Neural progenitor cell (in vitro differentiated cells): ENCODE measurements at regions not wholly inside any gene's neighbourhood (a gene's known extent, or its start where the extent isn't known, plus 50 kb on each side); places are given as distances from the start of the nearest gene placed in this dataset.
A peak's percentile ranks its signal among the peaks of the same experiment; 100 is the strongest.

Experiments used
- DNase-seq: peaks from one replicate; pipeline ENCODE4 v3.0.0-alpha.2; 2016; ENCODE audit warnings: low spot score
- H2AFZ ChIP-seq: fragments of 200-600 bp; sonication (generic); replicated peaks from 2 replicates; pipeline ENCODE4 v1.6.1; 2016; ENCODE audit warnings: antibody characterized with exemption
- H3F3A ChIP-seq: fragments of 200-600 bp; sonication (generic); 2 replicates; pipeline ENCODE4 v1.6.1; 2016; ENCODE audit warnings: antibody characterized with exemption, low read depth
- H3K27ac ChIP-seq: fragments of 200-600 bp; sonication (generic); 2 replicates; pipeline ENCODE4 v1.5.1; 2016; ENCODE audit warnings: mild to moderate bottlenecking
- H3K27me3 ChIP-seq: fragments of 200-600 bp; sonication (generic); 2 replicates; pipeline ENCODE4 v1.6.1; 2016; ENCODE audit warnings: mild to moderate bottlenecking, moderate library complexity
- H3K36me3 ChIP-seq: fragments of 200-600 bp; sonication (generic); 2 replicates; pipeline ENCODE4 v1.5.1; 2016
- H3K4me1 ChIP-seq: fragments of 200-600 bp; sonication (generic); 2 replicates; pipeline ENCODE4 v1.6.1; 2016; ENCODE audit warnings: mixed run types
- H3K4me2 ChIP-seq: fragments of 200-600 bp; sonication (generic); 2 replicates; pipeline ENCODE4 v1.6.1; 2016
- H3K4me3 ChIP-seq: fragments of 200-600 bp; sonication (generic); 2 replicates; pipeline ENCODE4 v1.5.1; 2016
- H3K79me2 ChIP-seq: fragments of 200-600 bp; sonication (generic); 2 replicates; pipeline ENCODE4 v1.6.1; 2016; ENCODE audit warnings: low read depth
- H3K9ac ChIP-seq: fragments of 200-600 bp; sonication (generic); 2 replicates; pipeline ENCODE4 v1.6.1; 2016
- H3K9me3 ChIP-seq: fragments of 200-600 bp; sonication (generic); 2 replicates; pipeline ENCODE4 v1.5.1; 2016; ENCODE audit warnings: low read depth
- H4K20me1 ChIP-seq: fragments of 200-600 bp; sonication (generic); 2 replicates; pipeline ENCODE4 v1.6.1; 2016; ENCODE audit warnings: low read depth
- H3K27ac Mint-ChIP-seq: 3 replicates; pipeline ENCODE4 v1.8.0; 2021; ENCODE audit warnings: mixed read lengths
- H3K27me3 Mint-ChIP-seq: 2 replicates; pipeline ENCODE4 v1.8.0; 2022; ENCODE audit warnings: low read depth, mild to moderate bottlenecking, inconsistent platforms, moderate library complexity, mixed read lengths; ENCODE audit not compliant: insufficient read depth
- H3K36me3 Mint-ChIP-seq: 3 replicates; pipeline ENCODE4 v1.8.0; 2021; ENCODE audit warnings: mixed read lengths
- H3K4me1 Mint-ChIP-seq: 3 replicates; pipeline ENCODE4 v1.8.0; 2021; ENCODE audit warnings: mixed read lengths
- H3K4me3 Mint-ChIP-seq: 3 replicates; pipeline ENCODE4 v1.8.0; 2021; ENCODE audit warnings: mild to moderate bottlenecking, moderate library complexity, mixed read lengths
- H3K9me3 Mint-ChIP-seq: 3 replicates; pipeline ENCODE4 v1.8.0; 2020; ENCODE audit warnings: mixed read lengths
- EZH2 ChIP-seq: fragments of 200-600 bp; sonication (generic); IDR thresholded peaks from 2 replicates; pipeline ENCODE4 v1.6.1; 2017; ENCODE audit warnings: antibody characterized with exemption, mild to moderate bottlenecking, moderate library complexity
- EZH2phosphoT487 ChIP-seq: fragments of 200-600 bp; sonication (generic); IDR thresholded peaks from 2 replicates; pipeline ENCODE4 v1.6.1; 2017; ENCODE audit warnings: antibody characterized with exemption
- TF ChIP-seq, protein P1 (sequence below): fragments of 200-600 bp; sonication (generic); IDR thresholded peaks from 2 replicates; pipeline ENCODE4 v1.5.1; 2017; ENCODE audit warnings: antibody characterized with exemption, mild to moderate bottlenecking

DNA sequence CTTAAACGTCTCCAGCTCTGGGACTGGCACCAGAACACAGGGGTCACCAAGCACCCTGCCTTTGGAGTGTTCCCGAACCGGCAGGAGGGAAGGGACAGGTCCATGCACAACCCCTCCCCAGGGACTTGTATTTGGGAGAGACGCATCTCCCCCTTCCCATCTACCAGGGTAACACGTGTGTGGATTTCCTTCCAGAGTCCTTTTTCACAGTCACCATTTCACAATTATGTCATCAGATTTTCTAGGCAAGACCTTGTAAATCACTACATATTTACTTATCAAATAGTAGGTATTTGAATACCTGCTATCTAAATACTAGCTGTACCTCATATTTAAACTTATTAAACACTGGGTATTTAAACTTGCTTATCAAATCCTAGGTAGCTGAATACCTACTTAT, 57.4 kb upstream of the AJAP1 start:
- H2AFZ ChIP-seq, result no peak overlapping the region
- no peak for TF ChIP-seq EZH2
- no peak for TF ChIP-seq EZH2phosphoT487
- TF ChIP-seq, protein P1, sequence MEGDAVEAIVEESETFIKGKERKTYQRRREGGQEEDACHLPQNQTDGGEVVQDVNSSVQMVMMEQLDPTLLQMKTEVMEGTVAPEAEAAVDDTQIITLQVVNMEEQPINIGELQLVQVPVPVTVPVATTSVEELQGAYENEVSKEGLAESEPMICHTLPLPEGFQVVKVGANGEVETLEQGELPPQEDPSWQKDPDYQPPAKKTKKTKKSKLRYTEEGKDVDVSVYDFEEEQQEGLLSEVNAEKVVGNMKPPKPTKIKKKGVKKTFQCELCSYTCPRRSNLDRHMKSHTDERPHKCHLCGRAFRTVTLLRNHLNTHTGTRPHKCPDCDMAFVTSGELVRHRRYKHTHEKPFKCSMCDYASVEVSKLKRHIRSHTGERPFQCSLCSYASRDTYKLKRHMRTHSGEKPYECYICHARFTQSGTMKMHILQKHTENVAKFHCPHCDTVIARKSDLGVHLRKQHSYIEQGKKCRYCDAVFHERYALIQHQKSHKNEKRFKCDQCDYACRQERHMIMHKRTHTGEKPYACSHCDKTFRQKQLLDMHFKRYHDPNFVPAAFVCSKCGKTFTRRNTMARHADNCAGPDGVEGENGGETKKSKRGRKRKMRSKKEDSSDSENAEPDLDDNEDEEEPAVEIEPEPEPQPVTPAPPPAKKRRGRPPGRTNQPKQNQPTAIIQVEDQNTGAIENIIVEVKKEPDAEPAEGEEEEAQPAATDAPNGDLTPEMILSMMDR, result no peak
- H3K9me3 ChIP-seq, result no peaks in the 10 kb centered on the region
- no peak overlapping the region for H3K4me3 ChIP-seq
- Mint-ChIP-seq H3K27ac (no peak overlapping the region), H3K9me3 (no peaks in the 10 kb centered on the region), H3K4me3 (no peak overlapping the region), H3K27me3 (peaks cover 6% of the 10 kb centered on the region), H3K4me1 (peaks cover 8% of the 10 kb centered on the region), H3K36me3 (no peaks in the 10 kb centered on the region)
- peaks cover 4% of the 10 kb centered on the region for H3F3A ChIP-seq
- H3K36me3 ChIP-seq, result no peaks in the 10 kb centered on the region
- no peak for DNase-seq
- H3K27ac ChIP-seq, result no peak overlapping the region
- no peak overlapping the region for H3K9ac ChIP-seq
- no peaks in the 10 kb centered on the region for H4K20me1 ChIP-seq
- H3K27me3 ChIP-seq, result no peaks in the 10 kb centered on the region
- H3K4me1 ChIP-seq, result peaks cover 8% of the 10 kb centered on the region
- no peaks in the 10 kb centered on the region for H3K79me2 ChIP-seq
- no peak overlapping the region for H3K4me2 ChIP-seq

DNA sequence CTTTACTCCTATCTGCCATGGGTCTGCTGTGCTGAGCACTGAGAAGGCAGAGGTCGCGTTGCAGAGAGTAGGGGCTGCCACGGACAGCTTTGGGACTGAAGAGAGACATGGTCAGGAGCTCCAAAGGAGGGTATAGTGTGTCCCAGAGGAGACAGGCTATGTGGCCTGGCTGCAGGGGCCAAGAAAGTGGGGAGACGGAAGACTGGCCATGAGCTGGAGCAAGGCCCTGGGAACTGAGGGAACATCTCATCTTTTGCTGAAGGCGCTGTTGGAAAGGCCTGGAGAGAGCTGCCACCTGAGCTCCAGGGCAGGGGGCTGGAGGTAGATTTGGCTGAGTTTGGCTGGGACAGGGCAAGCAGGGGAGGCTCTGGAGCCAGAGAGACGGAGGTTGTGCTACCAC, 55.8 kb upstream of the AJAP1 start:
- H3K9me3 ChIP-seq, result no peaks in the 10 kb centered on the region
- H3K27me3 ChIP-seq, result no peaks in the 10 kb centered on the region
- H3K27ac ChIP-seq, result no peak overlapping the region
- no peaks in the 10 kb centered on the region for H3K79me2 ChIP-seq
- H3F3A ChIP-seq, result peaks cover 6% of the 10 kb centered on the region
- no peak overlapping the region for H2AFZ ChIP-seq
- H3K9me3 Mint-ChIP-seq, result no peaks in the 10 kb centered on the region
- H3K27me3 Mint-ChIP-seq, result peaks cover 2% of the 10 kb centered on the region
- H3K4me3 Mint-ChIP-seq, result no peak overlapping the region
- peaks cover 13% of the 10 kb centered on the region for H3K4me1 Mint-ChIP-seq
- H3K4me1 ChIP-seq, result peaks cover 17% of the 10 kb centered on the region
- H4K20me1 ChIP-seq, result no peaks in the 10 kb centered on the region
- TF ChIP-seq EZH2, result no peak
- no peak for TF ChIP-seq EZH2phosphoT487
- TF ChIP-seq, protein P1, result no peak
- no peaks in the 10 kb centered on the region for H3K36me3 ChIP-seq
- H3K4me2 ChIP-seq, result no peak overlapping the region
- H3K4me3 ChIP-seq, result no peak overlapping the region
- no peak overlapping the region for H3K9ac ChIP-seq
- no peaks in the 10 kb centered on the region for H3K36me3 Mint-ChIP-seq
- H3K27ac Mint-ChIP-seq, result no peak overlapping the region
- DNase-seq, result no peak

DNA sequence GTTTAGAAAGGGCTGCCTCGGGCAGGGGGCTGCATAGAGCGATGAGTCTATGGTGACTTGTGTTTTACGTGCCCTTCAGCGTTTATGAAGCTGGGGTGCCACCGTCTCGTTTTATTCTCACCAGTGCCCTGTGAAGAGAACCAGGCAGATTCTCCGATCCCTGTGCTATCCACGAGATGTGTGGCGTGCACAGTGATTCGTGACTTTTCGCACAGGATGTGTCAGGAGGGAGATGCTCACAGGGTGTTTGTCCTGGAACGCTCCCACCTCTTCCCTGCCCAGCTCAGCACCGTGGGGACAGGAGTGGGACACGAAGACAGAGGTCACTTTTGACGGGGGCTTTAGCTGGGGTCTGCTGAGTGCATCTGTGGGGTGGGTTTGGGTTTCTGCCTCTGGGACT, 54.9 kb upstream of the AJAP1 start:
- peaks cover 13% of the 10 kb centered on the region for H3K4me1 Mint-ChIP-seq
- TF ChIP-seq, protein P1, result no peak
- no peak for TF ChIP-seq EZH2phosphoT487
- no peak for TF ChIP-seq EZH2
- no peaks in the 10 kb centered on the region for H3K36me3 Mint-ChIP-seq
- Histone ChIP-seq H3K4me3 (no peak overlapping the region), H3F3A (peaks cover 6% of the 10 kb centered on the region), H2AFZ (no peak overlapping the region), H3K27me3 (no peaks in the 10 kb centered on the region), H3K79me2 (no peaks in the 10 kb centered on the region), H3K4me2 (no peak overlapping the region), H3K36me3 (no peaks in the 10 kb centered on the region), H3K9ac (no peak overlapping the region), H3K4me1 (peaks cover 17% of the 10 kb centered on the region), H4K20me1 (no peaks in the 10 kb centered on the region), H3K9me3 (no peaks in the 10 kb centered on the region), H3K27ac (no peak overlapping the region)
- no peak for DNase-seq
- no peaks in the 10 kb centered on the region for H3K9me3 Mint-ChIP-seq
- peaks cover 2% of the 10 kb centered on the region for H3K27me3 Mint-ChIP-seq
- peak overlapping the region; percentile 17 for H3K27ac Mint-ChIP-seq
- no peak overlapping the region for H3K4me3 Mint-ChIP-seq
